NCI-H69 (cell line): ENCODE measurements at regions not wholly inside any gene's neighbourhood (a gene's known extent, or its start where the extent isn't known, plus 50 kb on each side); places are given as distances from the start of the nearest gene placed in this dataset.

Experiments used
- DNase-seq: peaks from one replicate; lab custom pipeline; 2025; lab: John Stamatoyannopoulos, UW

- DNase-seq: no peak
Measured at GRCh38 chr18:57202881-57203280, 56.0 kb downstream of the BOD1L2 start.

GRCh38 chr18:57205641-57206040, 58.8 kb downstream of the BOD1L2 start:
- DNase-seq: no peak

GRCh38 chr18:57207124-57207916, 60.4 kb downstream of the BOD1L2 start:
- DNase-seq: no peak

GRCh38 chr18:57208047-57208446, 61.2 kb downstream of the BOD1L2 start:
- peak; percentile 72 for DNase-seq

GRCh38 chr18:57209713-57210106, 62.8 kb downstream of the BOD1L2 start:
- peak; percentile 97 for DNase-seq

- DNase-seq: peak; percentile 98
Measured at GRCh38 chr18:57210107-57210715, 63.3 kb downstream of the BOD1L2 start.

- peak; percentile 66 for DNase-seq
Measured at GRCh38 chr18:57210716-57211411, 64.0 kb downstream of the BOD1L2 start.

- DNase-seq: no peak
Measured at GRCh38 chr18:57211412-57211750, 64.5 kb downstream of the BOD1L2 start.

- peak; percentile 53 for DNase-seq
Measured at GRCh38 chr18:57211776-57212175, 64.9 kb downstream of the BOD1L2 start.

- DNase-seq: no peak
Measured at GRCh38 chr18:57212678-57213077, 65.8 kb downstream of the BOD1L2 start.

- DNase-seq: no peak
Measured at GRCh38 chr18:57214976-57215375, 68.1 kb downstream of the BOD1L2 start.

GRCh38 chr18:57218281-57218680, 71.4 kb downstream of the BOD1L2 start:
- peak; percentile 35 for DNase-seq

- DNase-seq: peak; percentile 90
Measured at GRCh38 chr18:57219964-57220363, 73.1 kb downstream of the BOD1L2 start.

GRCh38 chr18:57220480-57220879, 73.6 kb downstream of the BOD1L2 start:
- DNase-seq: peak; percentile 94

- DNase-seq: peak; percentile 60
Measured at GRCh38 chr18:57220930-57221483, 74.1 kb downstream of the BOD1L2 start.

GRCh38 chr18:57223144-57223870, 76.4 kb downstream of the BOD1L2 start:
- DNase-seq: peak; percentile 88

- DNase-seq: peak; percentile 76
Measured at GRCh38 chr18:57230861-57231585, 84.1 kb downstream of the BOD1L2 start.

GRCh38 chr18:57231864-57232263, 85.0 kb downstream of the BOD1L2 start:
- DNase-seq: peak; percentile 86

- DNase-seq: no peak
Measured at GRCh38 chr18:57234346-57234745, 87.5 kb downstream of the BOD1L2 start.

GRCh38 chr18:57241869-57242268, 95.0 kb downstream of the BOD1L2 start:
- no peak for DNase-seq

- no peak for DNase-seq
Measured at GRCh38 chr18:57242285-57242684, 95.4 kb downstream of the BOD1L2 start.
